ENCODE measurements at regions not wholly inside any gene's neighbourhood (a gene's known extent, or its start where the extent isn't known, plus 50 kb on each side); places are given as distances from the start of the nearest gene placed in this dataset.

- no peak for TF ChIP-seq CTCF (conservative IDR thresholded peaks at IDR 0.05; ENCODE audit: low read depth, low read length)
- no peak for TF ChIP-seq EZH2 (IDR thresholded peaks at IDR 0.05; ENCODE audit: borderline replicate concordance, low read depth, low read length, poor library complexity, severe bottlenecking)
Observed at GRCh38 chr13:106996867-106997618, 429.1 kb upstream of the ARGLU1 start.

All from A673 (cell line).